ENCODE measurements at regions not wholly inside any gene's neighbourhood (a gene's known extent, or its start where the extent isn't known, plus 50 kb on each side); places are given as distances from the start of the nearest gene placed in this dataset.

- no peak overlapping the region for H3K23ac ChIP-seq (ENCODE audit: insufficient read length, low read depth, low read length)
- no peak overlapping the region for H2BK12ac ChIP-seq (ENCODE audit: insufficient read length, low read depth, low read length)
- H3K18ac ChIP-seq (ENCODE audit: insufficient read length, low read depth, low read length): no peak overlapping the region
- Mint-ChIP-seq H3K4me1 (peaks cover 10 to 13% of the 10 kb centered on the region in 2 experiments), H3K36me3 (ENCODE audit: insufficient read depth in 1 of 3, low read depth in 3 of 3) (no peaks in the 10 kb centered on the region), H3K4me3 (no peak overlapping the region), H3K27ac (no peak overlapping the region), H3K9me3 (no peaks in the 10 kb centered on the region), H3K27me3 (ENCODE audit: low read depth) (no peaks in the 10 kb centered on the region)
- H3K4me2 ChIP-seq (ENCODE audit: insufficient read depth, insufficient read length, low read length): no peak overlapping the region
- no peak overlapping the region for H3K9ac ChIP-seq (ENCODE audit: extremely low read depth, insufficient read length, low read length)
- no peak overlapping the region for H2BK20ac ChIP-seq (ENCODE audit: low read depth, low read length, poor library complexity, severe bottlenecking)
- H2BK5ac ChIP-seq (ENCODE audit: insufficient read length, low read length): no peak overlapping the region
- H4K5ac ChIP-seq (ENCODE audit: insufficient read length, low read depth, low read length): no peak overlapping the region
- no peak overlapping the region for H3K56ac ChIP-seq (ENCODE audit: insufficient read length, low read depth, low read length)
- H2AK5ac ChIP-seq (ENCODE audit: insufficient read length, low read length): no peak overlapping the region
- H4K20me1 ChIP-seq (ENCODE audit: control insufficient read depth, insufficient read depth, insufficient read length): no peaks in the 10 kb centered on the region
- H3T11ph ChIP-seq (ENCODE audit: low read length): no peak overlapping the region
- no peak overlapping the region for H3K27ac ChIP-seq (ENCODE audit: insufficient read length, low read depth, low read length)
- H3K4ac ChIP-seq (ENCODE audit: low read depth, low read length): no peak overlapping the region
- no peaks in the 10 kb centered on the region for H3K23me2 ChIP-seq (ENCODE audit: insufficient read length, low read depth, low read length, poor library complexity, severe bottlenecking)
- WGBS (ENCODE audit: extremely low coverage, insufficient read length, low lambda C conversion rate): no CpG with 5 or more reads among the region's 11 CpGs
- no peak overlapping the region for H3K14ac ChIP-seq (ENCODE audit: insufficient read depth, low read length)
- H3K79me2 ChIP-seq (ENCODE audit: insufficient read depth, low read length): no peaks in the 10 kb centered on the region
- H2BK15ac ChIP-seq (ENCODE audit: low read depth, low read length): no peak overlapping the region
- no peak overlapping the region for H2BK120ac ChIP-seq (ENCODE audit: low read depth, low read length, poor library complexity, severe bottlenecking)
- no peaks in the 10 kb centered on the region for H3K9me3 ChIP-seq (ENCODE audit: control insufficient read depth, low read depth, low read length)
- H4K91ac ChIP-seq (ENCODE audit: insufficient read length, low read depth, low read length): no peak overlapping the region
- no peak overlapping the region for H2AFZ ChIP-seq (ENCODE audit: low read length)
- DNase-seq: no peak
- H3K79me1 ChIP-seq (ENCODE audit: insufficient read depth, low read depth, low read length, poor library complexity, severe bottlenecking): no peaks in the 10 kb centered on the region
- no peak for TF ChIP-seq CTCF (conservative IDR thresholded peaks at IDR 0.05)
- no peak overlapping the region for H4K8ac ChIP-seq (replicated peaks; ENCODE audit: insufficient read length, low read depth, low read length)
- no peaks in the 10 kb centered on the region for H3K4me1 ChIP-seq (ENCODE audit: insufficient read depth, low read length)
- H3K27me3 ChIP-seq (ENCODE audit: insufficient read depth, low read length): no peaks in the 10 kb centered on the region
Observed at GRCh38 chr2:19738707-19739106, 163.1 kb downstream of the TTC32 start.

Data from H9 (cell line).